Kidney (tissue), 13 donors: ENCODE measurements at regions not wholly inside any gene's neighbourhood (a gene's known extent, or its start where the extent isn't known, plus 50 kb on each side); places are given as distances from the start of the nearest gene placed in this dataset.

Source experiments
- DNase-seq, 5 donors: peaks; one replicate each; pipeline ENCODE4 v3.0.0-alpha.2; 2013 to 2020
- FAIRE-seq: peaks from 2 replicates; lab custom pipeline; 2012; peaks lifted over from hg19 to GRCh38; lab: Jason Lieb, UNC
- H3K27ac ChIP-seq, 2 donors: one replicate each; pipeline ENCODE4 v1.7.0; 2013; ENCODE audit warnings: low read depth in 2 of 2, low read length in 2 of 2, inconsistent platforms in 1 of 2
- H3K27me3 ChIP-seq: one replicate; pipeline ENCODE4 v1.7.1; 2013; ENCODE audit warnings: low read length, inconsistent platforms; ENCODE audit not compliant: control insufficient read depth, insufficient read depth
- H3K36me3 ChIP-seq, 3 donors: one replicate each; pipeline versions ENCODE4 v1.7.0 to v1.7.1; 2013; ENCODE audit warnings: low read length in 3 of 3, control low read depth in 1 of 3, inconsistent platforms in 1 of 3; ENCODE audit not compliant: insufficient read depth in 3 of 3, control insufficient read depth in 2 of 3
- H3K4me1 ChIP-seq, 3 donors: one replicate each; pipeline versions ENCODE4 v1.7.0 to v1.7.1; 2013; ENCODE audit warnings: low read length in 3 of 3, inconsistent platforms in 1 of 3, low read depth in 1 of 3; ENCODE audit not compliant: control insufficient read depth in 2 of 3, insufficient read depth in 2 of 3
- H3K4me3 ChIP-seq, 3 donors: one replicate each; pipeline versions ENCODE4 v1.7.0 to v1.8.1; 2013; ENCODE audit warnings: low read length in 3 of 3, control low read depth in 1 of 3, inconsistent platforms in 1 of 3
- H3K9ac ChIP-seq, 3 donors: one replicate each; pipeline versions ENCODE4 v1.7.0 to v1.7.1; 2013; ENCODE audit warnings: low read length in 3 of 3, control low read depth in 1 of 3, inconsistent platforms in 1 of 3
- H3K9me3 ChIP-seq, 3 donors: one replicate each; pipeline versions ENCODE4 v1.7.0 to v1.7.1; 2013; ENCODE audit warnings: low read length in 3 of 3, control low read depth in 1 of 3, inconsistent platforms in 1 of 3; ENCODE audit not compliant: control insufficient read depth in 2 of 3, insufficient read depth in 1 of 3
- CTCF ChIP-seq: IDR thresholded peaks from 3 replicates; pipeline ENCODE4 v1.5.1; 2012; ENCODE audit warnings: mild to moderate bottlenecking, moderate library complexity, borderline replicate concordance; ENCODE audit not compliant: insufficient read depth; ENCODE audit errors: extremely low read depth
- intact Hi-C: fragments of 100-400 bp; cut with DNase I; formaldehyde crosslinking; loops from one replicate; pipeline ENCODE4 v1.11.1; 2022
- donor health status: control.
- donor health status: control.
- donor health status: control.
- donor health status: control.
- donor health status: control.
- donor health status: DM: yes; HTN: yes; CAD: no.
- donor health status: Normal renal cell carcinoma (clear cell type).

GRCh38 chr2:212683346-212684097 lies 144.9 kb upstream of the ERBB4 start:
- Histone ChIP-seq H3K9me3 (no peaks in the 10 kb centered on the region), H3K9ac (no peak overlapping the region), H3K27me3 (no peaks in the 10 kb centered on the region), H3K36me3 (no peaks in the 10 kb centered on the region), H3K4me1 (no peaks in the 10 kb centered on the region), H3K27ac (no peak overlapping the region), H3K4me3 (no peak overlapping the region)
- TF ChIP-seq CTCF = no peak
- intact Hi-C loops = loop anchor here (10.0 kb wide), 1 partner anchor 471 kb away; the partner anchor contains the start of gene IKZF2
- DNase-seq = no peak
- no peak for FAIRE-seq

- no peaks in the 10 kb centered on the region for H3K4me1 ChIP-seq
- no peak overlapping the region for H3K9ac ChIP-seq
- H3K4me3 ChIP-seq = no peak overlapping the region
- TF ChIP-seq CTCF = no peak
- H3K9me3 ChIP-seq = no peaks in the 10 kb centered on the region
- H3K36me3 ChIP-seq = no peaks in the 10 kb centered on the region
- DNase-seq (no peak), FAIRE-seq (no peak)
- intact Hi-C loops = loop anchor here (10.0 kb wide), 1 partner anchor 472 kb away; the partner anchor contains the start of gene IKZF2
- no peaks in the 10 kb centered on the region for H3K27me3 ChIP-seq
- H3K27ac ChIP-seq = no peak overlapping the region
Measured at GRCh38 chr2:212682937-212683336, 144.3 kb upstream of the ERBB4 start.

- intact Hi-C loops = no loop called here
Measured at GRCh38 chr2:212677466-212677865, 138.9 kb upstream of the ERBB4 start.

More at GRCh38 chr2:212677466-212677865, 138.9 kb upstream of the ERBB4 start:
- TF ChIP-seq CTCF = no peak
- no peak for DNase-seq
- Histone ChIP-seq H3K4me1 (no peaks in the 10 kb centered on the region), H3K27ac (no peak overlapping the region), H3K4me3 (no peak overlapping the region), H3K27me3 (no peaks in the 10 kb centered on the region), H3K9ac (no peak overlapping the region), H3K36me3 (no peaks in the 10 kb centered on the region), H3K9me3 (no peaks in the 10 kb centered on the region)
- no peak for FAIRE-seq
